Psoas muscle (tissue), 7 donors: ENCODE measurements at regions not wholly inside any gene's neighbourhood (a gene's known extent, or its start where the extent isn't known, plus 50 kb on each side); places are given as distances from the start of the nearest gene placed in this dataset.

Source experiments
- ATAC-seq, 4 donors: fragments of 200-7000 bp; cut with Tn5 transposase; one replicate each; pipeline ENCODE4 v1.9.1; 2020; ENCODE audit warnings: moderate library complexity in 3 of 4, mild to moderate bottlenecking in 2 of 4
- DNase-seq, 2 donors: peaks; one replicate each; pipeline ENCODE4 v3.0.0-alpha.2; 2020
- H3K27ac ChIP-seq: fragments of 200-600 bp; one replicate; pipeline ENCODE4 v1.8.0; 2022
- H3K27me3 ChIP-seq, 3 donors: fragments of 200-600 bp in 1 of 3; one replicate each; pipeline versions ENCODE4 v1.6.1 to v1.8.0; 2013 to 2022; ENCODE audit warnings: low read length in 2 of 3, mild to moderate bottlenecking in 2 of 3, moderate library complexity in 1 of 3; ENCODE audit not compliant: insufficient read depth in 3 of 3
- H3K36me3 ChIP-seq, 2 donors: fragments of 200-600 bp in 1 of 2; one replicate each; pipeline versions ENCODE4 v1.6.1 to v1.8.0; 2013 to 2022; ENCODE audit warnings: low read depth in 1 of 2, mild to moderate bottlenecking in 1 of 2, moderate library complexity in 1 of 2; ENCODE audit not compliant: insufficient read depth in 1 of 2
- H3K4me1 ChIP-seq: fragments of 200-600 bp; one replicate; pipeline ENCODE4 v1.8.0; 2022
- H3K4me3 ChIP-seq: fragments of 200-600 bp; one replicate; pipeline ENCODE4 v1.8.0; 2022; ENCODE audit warnings: mild to moderate bottlenecking
- H3K9me3 ChIP-seq: fragments of 200-600 bp; one replicate; pipeline ENCODE4 v1.8.0; 2022
- WGBS, 3 donors: extraction: QIAGEN DNeasy Blood & Tissue Kit; methylation state at CpG; one replicate each; pipeline versions ENCODE4 v1.1.6 to v1.1.7; 2013; 5-methylcytosine and 5-hydroxymethylcytosine counted together
- intact Hi-C, 2 donors: fragments of 100-400 bp; cut with DNase I; formaldehyde crosslinking; loops; one replicate each; pipeline versions ENCODE4 v1.11.0 to v1.14.2; 2022
- TF ChIP-seq, protein P1 (sequence below): fragments of 200-600 bp; IDR thresholded peaks from one replicate; pipeline ENCODE4 v1.8.0; 2022; ENCODE audit warnings: antibody characterized with exemption
- donor health status: healthy with polysubstance abuse.
- donor health status: DM: no; HTN: no; CAD: no; lungs with moderate emphysema.
- donor health status: Bipolar disorder and iron deficiency.
- donor health status: healthy.
- donor health status: DM: yes; HTN: yes; CAD: no.
- donor health status: DM: no; HTN: no; CAD: no.
- donor health status: DM: yes; HTN: yes; CAD: no.

DNA sequence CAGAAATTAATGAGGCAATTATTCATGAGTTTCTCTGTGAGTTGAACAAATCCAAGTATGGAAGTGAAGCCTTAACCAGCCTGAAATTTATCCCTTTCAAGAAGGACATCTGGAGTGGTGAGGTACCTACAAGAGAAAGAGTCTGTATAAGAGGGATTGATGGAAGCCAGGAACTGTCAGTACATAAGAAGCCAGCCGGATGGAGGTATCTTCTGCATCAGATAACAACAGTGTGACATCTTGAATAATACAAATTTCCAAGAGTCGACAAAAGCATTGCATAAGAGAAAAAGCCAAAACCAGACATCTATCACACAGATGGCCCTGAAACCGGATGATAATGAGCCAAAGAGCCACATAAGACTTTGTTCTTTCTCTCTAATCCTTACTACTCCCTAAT, 781.2 kb downstream of the FLRT2 start:
- Histone ChIP-seq H3K4me3 (no peak overlapping the region), H3K27ac (no peak overlapping the region), H3K36me3 (no peaks in the 10 kb centered on the region), H3K9me3 (no peaks in the 10 kb centered on the region), H3K4me1 (no peaks in the 10 kb centered on the region), H3K27me3 (no peaks in the 10 kb centered on the region)
- TF ChIP-seq, protein P1, sequence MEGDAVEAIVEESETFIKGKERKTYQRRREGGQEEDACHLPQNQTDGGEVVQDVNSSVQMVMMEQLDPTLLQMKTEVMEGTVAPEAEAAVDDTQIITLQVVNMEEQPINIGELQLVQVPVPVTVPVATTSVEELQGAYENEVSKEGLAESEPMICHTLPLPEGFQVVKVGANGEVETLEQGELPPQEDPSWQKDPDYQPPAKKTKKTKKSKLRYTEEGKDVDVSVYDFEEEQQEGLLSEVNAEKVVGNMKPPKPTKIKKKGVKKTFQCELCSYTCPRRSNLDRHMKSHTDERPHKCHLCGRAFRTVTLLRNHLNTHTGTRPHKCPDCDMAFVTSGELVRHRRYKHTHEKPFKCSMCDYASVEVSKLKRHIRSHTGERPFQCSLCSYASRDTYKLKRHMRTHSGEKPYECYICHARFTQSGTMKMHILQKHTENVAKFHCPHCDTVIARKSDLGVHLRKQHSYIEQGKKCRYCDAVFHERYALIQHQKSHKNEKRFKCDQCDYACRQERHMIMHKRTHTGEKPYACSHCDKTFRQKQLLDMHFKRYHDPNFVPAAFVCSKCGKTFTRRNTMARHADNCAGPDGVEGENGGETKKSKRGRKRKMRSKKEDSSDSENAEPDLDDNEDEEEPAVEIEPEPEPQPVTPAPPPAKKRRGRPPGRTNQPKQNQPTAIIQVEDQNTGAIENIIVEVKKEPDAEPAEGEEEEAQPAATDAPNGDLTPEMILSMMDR = no peak
- intact Hi-C loops = no loop called here
- DNase-seq = no peak
- no peak for ATAC-seq
- WGBS, 3 donors = 60 to 73% (median 65%) methylated on average over 3 of the region's 3 CpGs

DNA sequence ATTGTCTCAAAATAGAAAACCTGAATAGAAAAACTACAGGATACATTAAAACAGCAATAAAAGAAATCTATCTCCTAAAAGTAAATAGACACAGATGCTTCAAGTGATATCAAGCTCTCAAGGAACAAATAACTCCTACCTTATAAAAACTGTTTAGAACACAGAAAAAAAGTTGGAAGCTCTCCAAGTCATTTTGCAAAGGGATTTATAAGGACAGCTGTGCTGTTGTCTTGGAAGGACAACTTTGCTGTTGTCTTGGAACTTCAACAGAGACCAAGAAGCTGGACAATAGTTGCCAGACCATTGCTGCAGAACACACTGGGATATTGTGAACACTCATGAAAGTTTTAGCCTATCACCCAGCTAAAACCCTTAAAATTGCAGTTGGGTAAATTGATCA, 780.7 kb downstream of the FLRT2 start:
- ATAC-seq (no peak), DNase-seq (no peak)
- intact Hi-C loops = no loop called here
- no peaks in the 10 kb centered on the region for H3K4me1 ChIP-seq
- no peaks in the 10 kb centered on the region for H3K36me3 ChIP-seq
- H3K4me3 ChIP-seq = no peak overlapping the region
- TF ChIP-seq, protein P1 = no peak
- H3K9me3 ChIP-seq = no peaks in the 10 kb centered on the region
- no peak overlapping the region for H3K27ac ChIP-seq
- no peaks in the 10 kb centered on the region for H3K27me3 ChIP-seq

DNA sequence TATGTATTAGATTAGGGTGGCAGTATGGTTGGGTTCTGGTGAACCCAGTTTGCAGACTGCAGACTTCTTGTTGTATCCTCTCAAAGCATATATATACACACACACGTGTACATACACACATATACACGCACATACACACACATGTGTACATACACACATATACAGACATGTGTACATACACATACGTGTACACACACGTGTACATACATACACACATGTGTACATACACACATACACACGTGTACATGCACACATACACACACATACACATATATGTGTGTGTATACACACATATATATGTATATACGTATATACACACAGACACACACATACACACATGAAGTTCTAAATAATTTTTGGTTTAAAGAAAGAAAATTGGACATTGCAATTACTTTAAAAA, 780.2 kb downstream of the FLRT2 start:
- ATAC-seq (no peak), DNase-seq (no peak)
- H3K4me3 ChIP-seq = no peak overlapping the region
- H3K4me1 ChIP-seq = no peaks in the 10 kb centered on the region
- 87 to 90% (median 88%) methylated on average over 6 of the region's 6 CpGs for WGBS, 3 donors
- intact Hi-C loops = no loop called here
- no peaks in the 10 kb centered on the region for H3K36me3 ChIP-seq
- H3K27me3 ChIP-seq = no peaks in the 10 kb centered on the region
- TF ChIP-seq, protein P1 = no peak
- H3K9me3 ChIP-seq = no peaks in the 10 kb centered on the region
- H3K27ac ChIP-seq = no peak overlapping the region

DNA sequence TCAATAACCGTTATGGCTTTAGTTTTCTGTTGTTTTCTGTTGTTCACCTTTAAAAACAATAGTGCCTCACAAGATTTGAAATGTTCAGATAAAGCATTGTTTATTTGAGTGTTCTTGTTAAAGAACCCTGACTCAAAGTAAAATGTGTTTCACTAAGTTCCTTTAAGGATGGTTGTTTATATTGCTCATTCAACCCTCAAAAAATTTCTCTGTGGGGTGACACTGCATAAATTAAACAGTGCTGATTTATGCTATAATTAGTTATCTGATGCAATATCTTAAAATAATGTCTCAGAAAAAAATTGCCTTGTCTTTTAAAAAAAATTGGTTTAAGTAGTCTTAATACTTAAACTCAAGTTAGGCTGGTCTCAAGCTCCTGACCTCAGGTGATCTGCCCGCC, 775.1 kb downstream of the FLRT2 start:
- no peaks in the 10 kb centered on the region for H3K27me3 ChIP-seq
- H3K9me3 ChIP-seq = no peaks in the 10 kb centered on the region
- TF ChIP-seq, protein P1 = no peak
- no peak for DNase-seq
- H3K36me3 ChIP-seq = no peaks in the 10 kb centered on the region
- WGBS, 3 donors = 84 to 87% (median 86%) methylated on average over 2 of the region's 2 CpGs
- no peak for ATAC-seq
- intact Hi-C loops = no loop called here
- H3K27ac ChIP-seq = no peak overlapping the region
- H3K4me1 ChIP-seq = no peaks in the 10 kb centered on the region
- no peak overlapping the region for H3K4me3 ChIP-seq

DNA sequence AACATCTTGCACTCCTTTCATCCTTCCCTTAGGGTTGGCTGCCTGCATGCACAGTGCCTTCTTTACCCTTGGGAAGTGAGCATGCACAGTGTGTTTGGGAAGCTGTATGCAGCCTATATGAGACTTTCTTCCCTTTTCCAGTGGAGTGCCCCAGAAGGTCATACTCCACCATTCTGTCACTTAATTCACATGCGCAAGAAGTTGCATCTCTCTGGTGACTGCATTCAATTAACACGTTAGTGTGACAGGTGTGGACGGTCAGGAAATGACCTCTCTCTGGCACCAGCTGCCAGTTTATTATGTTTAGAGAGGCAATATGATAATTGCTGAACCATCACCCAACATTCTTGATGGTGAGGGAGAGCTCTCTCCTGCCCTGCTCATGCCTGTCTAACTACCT, 770.0 kb downstream of the FLRT2 start:
- TF ChIP-seq, protein P1 = no peak
- 47 to 52% (median 50%) methylated on average over 3 of the region's 3 CpGs for WGBS, 3 donors
- no peak for ATAC-seq

More for the DNA sequence above, 770.0 kb downstream of the FLRT2 start:
- no peak overlapping the region for H3K27ac ChIP-seq
- no peak overlapping the region for H3K4me3 ChIP-seq
- no peaks in the 10 kb centered on the region for H3K9me3 ChIP-seq
- DNase-seq = no peak
- no peaks in the 10 kb centered on the region for H3K4me1 ChIP-seq
- no peaks in the 10 kb centered on the region for H3K27me3 ChIP-seq
- H3K36me3 ChIP-seq = no peaks in the 10 kb centered on the region
- intact Hi-C loops = no loop called here
